GM18858 (cell line): ENCODE measurements at regions not wholly inside any gene's neighbourhood (a gene's known extent, or its start where the extent isn't known, plus 50 kb on each side); places are given as distances from the start of the nearest gene placed in this dataset.

ENCODE experiments used
- ATAC-seq: cut with Tn5 transposase; IDR thresholded peaks from one replicate; pipeline ENCODE4 v1.9.1; 2021; ENCODE audit not compliant: unreplicated experiment

GRCh38 chr5:124245276-124245675 lies 501.2 kb downstream of the ZNF608 start:
- no peak for ATAC-seq

- no peak for ATAC-seq
Observed at GRCh38 chr5:124240732-124241131, 505.7 kb downstream of the ZNF608 start.

GRCh38 chr5:124239572-124239971 lies 506.9 kb downstream of the ZNF608 start:
- no peak for ATAC-seq

GRCh38 chr5:124238350-124238749 lies 508.1 kb downstream of the ZNF608 start:
- ATAC-seq = no peak

- ATAC-seq = no peak
Observed at GRCh38 chr5:124237206-124237695, 509.2 kb downstream of the ZNF608 start.

- ATAC-seq = no peak
Observed at GRCh38 chr5:124236361-124237205, 509.9 kb downstream of the ZNF608 start.

GRCh38 chr5:124235576-124235975 lies 510.9 kb downstream of the ZNF608 start:
- no peak for ATAC-seq

GRCh38 chr5:124234770-124235562 lies 511.5 kb downstream of the ZNF608 start:
- ATAC-seq = no peak

- ATAC-seq = no peak
Observed at GRCh38 chr5:124234022-124234769, 512.2 kb downstream of the ZNF608 start.

GRCh38 chr5:124232515-124232914 lies 513.9 kb downstream of the ZNF608 start:
- no peak for ATAC-seq

- no peak for ATAC-seq
Observed at GRCh38 chr5:124231802-124232201, 514.6 kb downstream of the ZNF608 start.

GRCh38 chr5:124231230-124231629 lies 515.2 kb downstream of the ZNF608 start:
- no peak for ATAC-seq

GRCh38 chr5:124230456-124230855 lies 516.0 kb downstream of the ZNF608 start:
- ATAC-seq = no peak

GRCh38 chr5:124229352-124229751 lies 517.1 kb downstream of the ZNF608 start:
- no peak for ATAC-seq

GRCh38 chr5:124227914-124228313 lies 518.5 kb downstream of the ZNF608 start:
- ATAC-seq = no peak

GRCh38 chr5:124220418-124220817 lies 526.0 kb downstream of the ZNF608 start:
- ATAC-seq = no peak

- no peak for ATAC-seq
Observed at GRCh38 chr5:124212934-124213333, 533.5 kb downstream of the ZNF608 start.

- ATAC-seq = peak; percentile 72
Observed at GRCh38 chr5:124210111-124210910, 536.1 kb downstream of the ZNF608 start.

GRCh38 chr5:124207118-124207517 lies 539.3 kb downstream of the ZNF608 start:
- ATAC-seq = no peak

- no peak for ATAC-seq
Observed at GRCh38 chr5:124206540-124206939, 539.9 kb downstream of the ZNF608 start.
